ENCODE measurements at regions not wholly inside any gene's neighbourhood (a gene's known extent, or its start where the extent isn't known, plus 50 kb on each side); places are given as distances from the start of the nearest gene placed in this dataset.

- DNase-seq = no peak
Observed at GRCh38 chr13:88103824-88104223, 432.7 kb downstream of the SLITRK5 start.

GRCh38 chr13:88104576-88104975, 433.4 kb downstream of the SLITRK5 start:
- DNase-seq = no peak

GRCh38 chr13:88107570-88107969, 436.4 kb downstream of the SLITRK5 start:
- DNase-seq = no peak

GRCh38 chr13:88112526-88112925, 441.4 kb downstream of the SLITRK5 start:
- DNase-seq = no peak

GRCh38 chr13:88115976-88116375, 444.8 kb downstream of the SLITRK5 start:
- no peak for DNase-seq

- no peak for DNase-seq
Observed at GRCh38 chr13:88118952-88119351, 447.8 kb downstream of the SLITRK5 start.

- no peak for DNase-seq
Observed at GRCh38 chr13:88124142-88124541, 453.0 kb downstream of the SLITRK5 start.

- no peak for DNase-seq
Observed at GRCh38 chr13:88125055-88125454, 453.9 kb downstream of the SLITRK5 start.

GRCh38 chr13:88136098-88136790, 465.1 kb downstream of the SLITRK5 start:
- no peak for DNase-seq

GRCh38 chr13:88142653-88143052, 471.5 kb downstream of the SLITRK5 start:
- DNase-seq = no peak

GRCh38 chr13:88144580-88144979, 473.4 kb downstream of the SLITRK5 start:
- no peak for DNase-seq

GRCh38 chr13:88153353-88153752, 482.2 kb downstream of the SLITRK5 start:
- no peak for DNase-seq

GRCh38 chr13:88154001-88154400, 482.8 kb downstream of the SLITRK5 start:
- no peak for DNase-seq

- DNase-seq = no peak
Observed at GRCh38 chr13:88162076-88162702, 491.0 kb downstream of the SLITRK5 start.

- DNase-seq = no peak
Observed at GRCh38 chr13:88176231-88176630, 505.1 kb downstream of the SLITRK5 start.

GRCh38 chr13:88183440-88183839, 512.3 kb downstream of the SLITRK5 start:
- DNase-seq = no peak

- no peak for DNase-seq
Observed at GRCh38 chr13:88188986-88189385, 517.8 kb downstream of the SLITRK5 start.

- DNase-seq = no peak
Observed at GRCh38 chr13:88189728-88190127, 518.6 kb downstream of the SLITRK5 start.

GRCh38 chr13:88196106-88196505, 524.9 kb downstream of the SLITRK5 start:
- DNase-seq = no peak

- DNase-seq = no peak
Observed at GRCh38 chr13:88217372-88217771, 546.2 kb downstream of the SLITRK5 start.

GRCh38 chr13:88217883-88218282, 546.7 kb downstream of the SLITRK5 start:
- no peak for DNase-seq

- no peak for DNase-seq
Observed at GRCh38 chr13:88223958-88224357, 552.8 kb downstream of the SLITRK5 start.

- no peak for DNase-seq
Observed at GRCh38 chr13:88235441-88235840, 564.3 kb downstream of the SLITRK5 start.

- DNase-seq = no peak
Observed at GRCh38 chr13:88246239-88246638, 575.1 kb downstream of the SLITRK5 start.

GRCh38 chr13:88248393-88248792, 577.2 kb downstream of the SLITRK5 start:
- no peak for DNase-seq
